HEK293 (cell line): ENCODE measurements at regions not wholly inside any gene's neighbourhood (a gene's known extent, or its start where the extent isn't known, plus 50 kb on each side); places are given as distances from the start of the nearest gene placed in this dataset.

Experiments used
- CTCF ChIA-PET: fragments of 350-600 bp; formaldehyde crosslinking; extraction: SDS; loops from one replicate; lab custom pipeline; 2021; ENCODE audit warnings: antibody characterized with exemption; lab: Yijun Ruan, JAX
- POLR2A ChIA-PET: fragments of 300-600 bp; formaldehyde crosslinking; extraction: SDS; loops from one replicate; lab custom pipeline; 2020; ENCODE audit warnings: antibody characterized with exemption, inconsistent platforms; lab: Yijun Ruan, JAX
- H3K27ac ChIP-seq: fragments of 200-500 bp; sonication (Bioruptor generic); 2 replicates; pipeline ENCODE4 v1.5.1; 2014; ENCODE audit warnings: low read depth, low read length, control low read depth, inconsistent platforms; ENCODE audit errors: extremely low read depth
- H3K36me3 ChIP-seq, 2 experiments: fragments of 200-500 bp in 1 of 2; sonication (Bioruptor generic) in 1 of 2; 1 replicate in 1 of 2; 2 replicates in 1 of 2; pipeline ENCODE4 v1.5.1; 2014 to 2017; ENCODE audit warnings: inconsistent platforms in 2 of 2, low read length in 2 of 2; ENCODE audit not compliant: control insufficient read depth in 2 of 2, insufficient read depth in 1 of 2
- H3K4me1 ChIP-seq: fragments of 200-500 bp; sonication (Bioruptor generic); 2 replicates; pipeline ENCODE4 v1.5.1; 2014; ENCODE audit warnings: mild to moderate bottlenecking, low read length, inconsistent platforms; ENCODE audit not compliant: control insufficient read depth, insufficient read depth
- H3K4me3 ChIP-seq: 2 replicates; pipeline ENCODE4 v1.5.1; 2011; ENCODE audit warnings: low read depth, mild to moderate bottlenecking, control low read depth, low read length, moderate library complexity
- H3K9me3 ChIP-seq: fragments of 200-500 bp; sonication (Bioruptor generic); 2 replicates; pipeline ENCODE4 v1.5.1; 2014; ENCODE audit warnings: low read depth, low read length, inconsistent platforms; ENCODE audit not compliant: control insufficient read depth, insufficient read depth
- BCL11A ChIP-seq: fragments of 450-650 bp; formaldehyde crosslinking; IDR thresholded peaks from 2 replicates; pipeline ENCODE4 v1.5.1; 2016; ENCODE audit warnings: low read depth, missing biosample characterization, missing genetic modification characterization
- GLI2 ChIP-seq: fragments of 450-650 bp; formaldehyde crosslinking; IDR thresholded peaks from 2 replicates; pipeline ENCODE4; 2017; ENCODE audit warnings: missing biosample characterization, missing genetic modification characterization, low read depth, borderline replicate concordance
- KLF16 ChIP-seq: fragments of 450-650 bp; formaldehyde crosslinking; IDR thresholded peaks from 2 replicates; pipeline ENCODE4 v1.5.1; 2017; ENCODE audit warnings: missing biosample characterization, missing genetic modification characterization
- KLF9 ChIP-seq: fragments of 450-650 bp; formaldehyde crosslinking; IDR thresholded peaks from 2 replicates; pipeline ENCODE4 v1.5.1; 2016; ENCODE audit warnings: missing biosample characterization, missing genetic modification characterization, low read depth
- REPIN1 ChIP-seq: fragments of 450-650 bp; formaldehyde crosslinking; IDR thresholded peaks from 2 replicates; pipeline ENCODE4 v1.5.1; 2017; ENCODE audit warnings: missing biosample characterization, missing genetic modification characterization, low read depth
- SALL2 ChIP-seq: fragments of 450-650 bp; formaldehyde crosslinking; IDR thresholded peaks from 2 replicates; pipeline ENCODE4 v1.5.0; 2017; ENCODE audit warnings: missing biosample characterization, mild to moderate bottlenecking, missing genetic modification characterization, borderline replicate concordance
- SETDB1 ChIP-seq: IDR thresholded peaks from one replicate; pipeline ENCODE4 v1.6.1; 2017; ENCODE audit warnings: mild to moderate bottlenecking, low read length, moderate library complexity, mixed read lengths; ENCODE audit not compliant: insufficient read length
- TRIM28 ChIP-seq: IDR thresholded peaks from 2 replicates; pipeline ENCODE4 v1.6.1; 2011; ENCODE audit warnings: low read length, control low read depth, borderline replicate concordance
- ZBTB7A ChIP-seq: fragments of 450-650 bp; formaldehyde crosslinking; IDR thresholded peaks from 2 replicates; pipeline ENCODE4 v1.5.1; 2016; ENCODE audit warnings: low read depth, missing biosample characterization, missing genetic modification characterization
- ZFP3 ChIP-seq: fragments of 450-650 bp; formaldehyde crosslinking; IDR thresholded peaks from 2 replicates; pipeline ENCODE4 v1.5.1; 2016; ENCODE audit warnings: low read depth, missing biosample characterization, missing genetic modification characterization
- ZNF112 ChIP-seq: fragments of 450-650 bp; formaldehyde crosslinking; IDR thresholded peaks from 2 replicates; pipeline ENCODE4 v1.5.0; 2017; ENCODE audit warnings: missing biosample characterization, missing genetic modification characterization
- ZNF114 ChIP-seq: fragments of 450-650 bp; formaldehyde crosslinking; IDR thresholded peaks from 2 replicates; pipeline ENCODE4 v1.5.0; 2017; ENCODE audit warnings: missing biosample characterization, missing genetic modification characterization
- ZNF140 ChIP-seq: fragments of 450-650 bp; formaldehyde crosslinking; IDR thresholded peaks from 2 replicates; pipeline ENCODE4 v1.5.1; 2016; ENCODE audit warnings: missing biosample characterization, missing genetic modification characterization
- ZNF184 ChIP-seq: fragments of 450-650 bp; IDR thresholded peaks from 2 replicates; pipeline ENCODE4 v1.5.1; 2018; ENCODE audit warnings: missing biosample characterization, mild to moderate bottlenecking, missing genetic modification characterization
- ZNF211 ChIP-seq: fragments of 450-650 bp; formaldehyde crosslinking; IDR thresholded peaks from 2 replicates; pipeline ENCODE4 v1.5.1; 2016; ENCODE audit warnings: low read depth, missing biosample characterization, missing genetic modification characterization
- ZNF214 ChIP-seq: fragments of 450-650 bp; formaldehyde crosslinking; IDR thresholded peaks from 2 replicates; pipeline ENCODE4 v1.5.1; 2017; ENCODE audit warnings: missing biosample characterization, mild to moderate bottlenecking, missing genetic modification characterization, borderline replicate concordance
- ZNF24 ChIP-seq: fragments of 450-650 bp; formaldehyde crosslinking; IDR thresholded peaks from 2 replicates; pipeline ENCODE4 v1.5.1; 2016; ENCODE audit warnings: missing biosample characterization, missing genetic modification characterization
- ZNF514 ChIP-seq: fragments of 450-650 bp; formaldehyde crosslinking; IDR thresholded peaks from 2 replicates; pipeline ENCODE4 v1.5.1; 2016; ENCODE audit warnings: missing biosample characterization, missing genetic modification characterization
- ZNF548 ChIP-seq: fragments of 450-650 bp; formaldehyde crosslinking; IDR thresholded peaks from 2 replicates; pipeline ENCODE4 v1.5.1; 2016; ENCODE audit warnings: missing biosample characterization, missing genetic modification characterization
- ZNF610 ChIP-seq: fragments of 450-650 bp; formaldehyde crosslinking; IDR thresholded peaks from 2 replicates; pipeline ENCODE4 v1.5.1; 2016; ENCODE audit warnings: missing biosample characterization, missing genetic modification characterization, borderline replicate concordance
- ZNF629 ChIP-seq: fragments of 450-650 bp; formaldehyde crosslinking; IDR thresholded peaks from 2 replicates; pipeline ENCODE4 v1.5.1; 2017; ENCODE audit warnings: missing biosample characterization, missing genetic modification characterization
- ZNF76 ChIP-seq: fragments of 450-650 bp; formaldehyde crosslinking; IDR thresholded peaks from 2 replicates; pipeline ENCODE4; 2016; ENCODE audit warnings: low read depth, missing biosample characterization, missing genetic modification characterization, borderline replicate concordance
- ZNF785 ChIP-seq: fragments of 450-650 bp; formaldehyde crosslinking; IDR thresholded peaks from 2 replicates; pipeline ENCODE4 v1.5.1; 2016; ENCODE audit warnings: missing biosample characterization, missing genetic modification characterization
- ZSCAN23 ChIP-seq: fragments of 450-650 bp; formaldehyde crosslinking; IDR thresholded peaks from 2 replicates; pipeline ENCODE4 v1.5.1; 2016; ENCODE audit warnings: missing biosample characterization, missing genetic modification characterization
- ZXDB ChIP-seq: fragments of 450-650 bp; formaldehyde crosslinking; IDR thresholded peaks from 2 replicates; pipeline ENCODE4 v1.5.1; 2016; ENCODE audit warnings: missing biosample characterization, missing genetic modification characterization
- TF ChIP-seq, protein P1 (sequence below): fragments of 450-650 bp; formaldehyde crosslinking; IDR thresholded peaks from 2 replicates; pipeline ENCODE4 v1.5.1; 2016; ENCODE audit warnings: missing biosample characterization, missing genetic modification characterization, borderline replicate concordance
- TF ChIP-seq, protein P2 (sequence below): fragments of 450-650 bp; formaldehyde crosslinking; IDR thresholded peaks from 2 replicates; pipeline ENCODE4 v1.5.1; 2016; ENCODE audit warnings: missing biosample characterization, missing genetic modification characterization

DNA sequence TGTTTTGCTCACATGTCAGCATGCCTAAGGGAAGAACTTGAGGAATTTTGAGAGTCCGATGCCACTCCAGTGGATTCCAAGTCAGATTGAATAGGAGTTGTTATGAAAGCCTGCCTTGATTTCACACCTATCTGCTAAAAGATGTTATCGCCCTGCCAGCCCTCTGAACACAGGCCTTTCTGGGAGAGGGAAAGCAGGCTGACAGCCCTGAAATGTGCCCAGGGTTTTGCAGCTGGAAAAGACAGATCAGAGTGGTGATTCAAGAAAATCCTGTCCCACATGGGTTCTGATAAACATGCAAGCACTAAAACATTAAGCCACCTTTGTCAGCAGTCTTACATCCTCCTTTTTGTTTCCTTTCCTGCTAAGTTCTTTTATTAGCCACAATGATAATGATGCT, 1752.9 kb upstream of the CELF4 start (continued):
- TF ChIP-seq ZNF514 (tag by site-specific recombination): no peak

DNA sequence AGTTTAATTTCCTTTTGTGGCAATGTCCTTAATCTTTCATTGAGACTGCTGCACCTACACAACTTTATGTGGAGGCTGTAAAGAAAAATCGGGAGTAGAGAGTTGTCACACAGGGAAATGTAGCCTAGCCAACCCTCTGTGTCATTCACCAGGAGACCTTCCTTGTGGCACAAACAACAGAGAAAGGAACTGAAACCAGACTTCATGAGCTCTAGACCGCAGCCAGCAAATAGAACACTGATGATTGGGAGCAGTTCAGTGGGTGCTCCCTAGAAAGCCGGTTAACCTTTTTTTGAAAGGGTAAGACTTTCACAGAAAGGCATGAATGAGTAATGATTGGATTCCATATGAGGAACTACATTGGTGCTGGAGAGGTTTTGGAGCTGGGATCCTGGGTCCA, 1752.4 kb upstream of the CELF4 start:
- ChIA-PET POLR2A (no interaction called here), CTCF (interaction anchor here (0.8 kb wide), 1 partner anchor 188 kb away, joined by 3 read pairs; no protein-coding TSS in a partner anchor)

DNA sequence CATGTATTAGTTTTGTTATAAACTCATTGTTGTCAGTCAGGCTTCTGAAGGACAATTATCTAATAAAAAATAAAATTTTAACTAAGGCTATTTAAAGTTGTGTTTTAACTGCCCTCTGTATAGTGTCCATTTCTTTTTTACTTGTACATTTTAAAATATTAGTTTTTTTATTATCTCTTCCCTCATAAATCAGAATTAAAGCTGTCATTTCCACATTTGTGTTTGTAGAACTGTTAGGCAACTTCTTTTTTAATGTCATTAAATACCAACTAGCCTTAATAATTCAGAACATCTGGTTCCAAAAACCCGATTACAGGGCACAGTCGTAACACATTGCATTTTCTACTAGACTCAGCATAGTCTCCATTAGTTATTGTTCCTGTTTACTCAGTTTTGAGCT, 1749.0 kb upstream of the CELF4 start:
- H3K27ac ChIP-seq: no peak overlapping the region
- H3K4me1 ChIP-seq: no peaks in the 10 kb centered on the region
- no peaks in the 10 kb centered on the region for H3K9me3 ChIP-seq
- TF ChIP-seq, protein P1, sequence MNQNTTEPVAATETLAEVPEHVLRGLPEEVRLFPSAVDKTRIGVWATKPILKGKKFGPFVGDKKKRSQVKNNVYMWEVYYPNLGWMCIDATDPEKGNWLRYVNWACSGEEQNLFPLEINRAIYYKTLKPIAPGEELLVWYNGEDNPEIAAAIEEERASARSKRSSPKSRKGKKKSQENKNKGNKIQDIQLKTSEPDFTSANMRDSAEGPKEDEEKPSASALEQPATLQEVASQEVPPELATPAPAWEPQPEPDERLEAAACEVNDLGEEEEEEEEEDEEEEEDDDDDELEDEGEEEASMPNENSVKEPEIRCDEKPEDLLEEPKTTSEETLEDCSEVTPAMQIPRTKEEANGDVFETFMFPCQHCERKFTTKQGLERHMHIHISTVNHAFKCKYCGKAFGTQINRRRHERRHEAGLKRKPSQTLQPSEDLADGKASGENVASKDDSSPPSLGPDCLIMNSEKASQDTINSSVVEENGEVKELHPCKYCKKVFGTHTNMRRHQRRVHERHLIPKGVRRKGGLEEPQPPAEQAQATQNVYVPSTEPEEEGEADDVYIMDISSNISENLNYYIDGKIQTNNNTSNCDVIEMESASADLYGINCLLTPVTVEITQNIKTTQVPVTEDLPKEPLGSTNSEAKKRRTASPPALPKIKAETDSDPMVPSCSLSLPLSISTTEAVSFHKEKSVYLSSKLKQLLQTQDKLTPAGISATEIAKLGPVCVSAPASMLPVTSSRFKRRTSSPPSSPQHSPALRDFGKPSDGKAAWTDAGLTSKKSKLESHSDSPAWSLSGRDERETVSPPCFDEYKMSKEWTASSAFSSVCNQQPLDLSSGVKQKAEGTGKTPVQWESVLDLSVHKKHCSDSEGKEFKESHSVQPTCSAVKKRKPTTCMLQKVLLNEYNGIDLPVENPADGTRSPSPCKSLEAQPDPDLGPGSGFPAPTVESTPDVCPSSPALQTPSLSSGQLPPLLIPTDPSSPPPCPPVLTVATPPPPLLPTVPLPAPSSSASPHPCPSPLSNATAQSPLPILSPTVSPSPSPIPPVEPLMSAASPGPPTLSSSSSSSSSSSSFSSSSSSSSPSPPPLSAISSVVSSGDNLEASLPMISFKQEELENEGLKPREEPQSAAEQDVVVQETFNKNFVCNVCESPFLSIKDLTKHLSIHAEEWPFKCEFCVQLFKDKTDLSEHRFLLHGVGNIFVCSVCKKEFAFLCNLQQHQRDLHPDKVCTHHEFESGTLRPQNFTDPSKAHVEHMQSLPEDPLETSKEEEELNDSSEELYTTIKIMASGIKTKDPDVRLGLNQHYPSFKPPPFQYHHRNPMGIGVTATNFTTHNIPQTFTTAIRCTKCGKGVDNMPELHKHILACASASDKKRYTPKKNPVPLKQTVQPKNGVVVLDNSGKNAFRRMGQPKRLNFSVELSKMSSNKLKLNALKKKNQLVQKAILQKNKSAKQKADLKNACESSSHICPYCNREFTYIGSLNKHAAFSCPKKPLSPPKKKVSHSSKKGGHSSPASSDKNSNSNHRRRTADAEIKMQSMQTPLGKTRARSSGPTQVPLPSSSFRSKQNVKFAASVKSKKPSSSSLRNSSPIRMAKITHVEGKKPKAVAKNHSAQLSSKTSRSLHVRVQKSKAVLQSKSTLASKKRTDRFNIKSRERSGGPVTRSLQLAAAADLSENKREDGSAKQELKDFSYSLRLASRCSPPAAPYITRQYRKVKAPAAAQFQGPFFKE (tag by site-specific recombination): no peak
- TF ChIP-seq BCL11A: no peak
- no peak for TF ChIP-seq KLF16 (tag by site-specific recombination)
- TF ChIP-seq ZNF114 (tag by site-specific recombination): no peak
- no peak for TF ChIP-seq ZNF24 (tag by site-specific recombination)
- no peak for TF ChIP-seq ZNF76
- no peak for TF ChIP-seq KLF9 (tag by site-specific recombination)
- TF ChIP-seq ZFP3: no peak
- no peak for TF ChIP-seq ZNF785 (tag by site-specific recombination)
- TF ChIP-seq, protein P2, sequence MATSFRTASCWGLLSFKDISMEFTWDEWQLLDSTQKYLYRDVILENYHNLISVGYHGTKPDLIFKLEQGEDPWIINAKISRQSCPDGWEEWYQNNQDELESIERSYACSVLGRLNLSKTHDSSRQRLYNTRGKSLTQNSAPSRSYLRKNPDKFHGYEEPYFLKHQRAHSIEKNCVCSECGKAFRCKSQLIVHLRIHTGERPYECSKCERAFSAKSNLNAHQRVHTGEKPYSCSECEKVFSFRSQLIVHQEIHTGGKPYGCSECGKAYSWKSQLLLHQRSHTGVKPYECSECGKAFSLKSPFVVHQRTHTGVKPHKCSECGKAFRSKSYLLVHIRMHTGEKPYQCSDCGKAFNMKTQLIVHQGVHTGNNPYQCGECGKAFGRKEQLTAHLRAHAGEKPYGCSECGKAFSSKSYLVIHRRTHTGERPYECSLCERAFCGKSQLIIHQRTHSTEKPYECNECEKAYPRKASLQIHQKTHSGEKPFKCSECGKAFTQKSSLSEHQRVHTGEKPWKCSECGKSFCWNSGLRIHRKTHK (tag by site-specific recombination): no peak
- no peak for TF ChIP-seq ZNF548 (tag by site-specific recombination)
- no peak for TF ChIP-seq REPIN1 (tag by site-specific recombination)
- no peak for TF ChIP-seq ZNF184 (tag by site-specific recombination)
- no peak for TF ChIP-seq ZXDB (tag by site-specific recombination)
- no peak for TF ChIP-seq ZNF140
- TF ChIP-seq SALL2 (tag by site-specific recombination): no peak
- TF ChIP-seq ZSCAN23 (tag by site-specific recombination): no peak
- CTCF ChIA-PET: no interaction called here
- H3K4me3 ChIP-seq: no peak overlapping the region
- POLR2A ChIA-PET: no interaction called here
- H3K36me3 ChIP-seq: no peaks in the 10 kb centered on the region

More for the DNA sequence above, 1752.4 kb upstream of the CELF4 start:
- Histone ChIP-seq H3K27ac (no peak overlapping the region), H3K4me3 (no peak overlapping the region), H3K4me1 (no peaks in the 10 kb centered on the region), H3K36me3 (no peaks in the 10 kb centered on the region), H3K9me3 (no peaks in the 10 kb centered on the region)
- TF ChIP-seq ZNF629 (tag by site-specific recombination): no peak
- TF ChIP-seq TRIM28: no peak
- TF ChIP-seq ZNF610 (tag by site-specific recombination): no peak
- no peak for TF ChIP-seq ZBTB7A (tag by site-specific recombination)
- TF ChIP-seq ZNF214: no peak
- TF ChIP-seq SETDB1: no peak
- TF ChIP-seq ZNF211 (tag by site-specific recombination): no peak
- TF ChIP-seq GLI2 (tag by site-specific recombination): no peak
- TF ChIP-seq ZXDB (tag by site-specific recombination): no peak
- TF ChIP-seq ZNF112 (tag by site-specific recombination): no peak
